GM23338 (cell line): ENCODE measurements at regions not wholly inside any gene's neighbourhood (a gene's known extent, or its start where the extent isn't known, plus 50 kb on each side); places are given as distances from the start of the nearest gene placed in this dataset.

ENCODE experiments used
- ATAC-seq: fragments of 200-7000 bp; cut with Tn5 transposase; 3 replicates; pipeline ENCODE4 v1.9.1; 2020
- DNase-seq: peaks from one replicate; pipeline ENCODE4 v3.0.0-alpha.2; 2015; ENCODE audit warnings: low spot score
- H2AFZ ChIP-seq: fragments of 200-600 bp; sonication (generic); 2 replicates; pipeline ENCODE4 v1.8.0; 2016; ENCODE audit warnings: antibody characterized with exemption, mild to moderate bottlenecking, moderate library complexity
- H3F3A ChIP-seq: fragments of 200-600 bp; sonication (generic); replicated peaks from 2 replicates; pipeline ENCODE4 v1.8.0; 2017; ENCODE audit warnings: antibody characterized with exemption, mixed run types, low read depth
- H3K27ac ChIP-seq: fragments of 200-600 bp; sonication (generic); 2 replicates; pipeline ENCODE4 v1.6.1; 2016; ENCODE audit warnings: low read depth
- H3K27me3 ChIP-seq: fragments of 200-600 bp; sonication (generic); 2 replicates; pipeline ENCODE4 v1.8.0; 2016; ENCODE audit warnings: mild to moderate bottlenecking, mixed run types, moderate library complexity; ENCODE audit not compliant: insufficient read depth
- H3K36me3 ChIP-seq: fragments of 200-600 bp; sonication (generic); 2 replicates; pipeline ENCODE4 v1.8.0; 2016; ENCODE audit warnings: mild to moderate bottlenecking; ENCODE audit not compliant: insufficient read depth
- H3K4me1 ChIP-seq: fragments of 200-600 bp; sonication (generic); 2 replicates; pipeline ENCODE4 v1.8.0; 2016; ENCODE audit warnings: mild to moderate bottlenecking, moderate library complexity; ENCODE audit not compliant: insufficient read depth
- H3K4me2 ChIP-seq: fragments of 200-600 bp; sonication (generic); 2 replicates; pipeline ENCODE4 v1.7.1; 2017; ENCODE audit warnings: mixed run types
- H3K4me3 ChIP-seq: fragments of 200-600 bp; sonication (generic); 2 replicates; pipeline ENCODE4 v1.6.1; 2016; ENCODE audit warnings: mixed run types
- H3K79me2 ChIP-seq: fragments of 200-600 bp; sonication (generic); replicated peaks from 2 replicates; pipeline ENCODE4 v1.8.0; 2017; ENCODE audit warnings: mild to moderate bottlenecking; ENCODE audit not compliant: insufficient read depth
- H3K9me2 ChIP-seq: fragments of 200-600 bp; sonication (generic); 2 replicates; pipeline ENCODE4 v1.8.0; 2017; ENCODE audit not compliant: insufficient read depth
- H4K20me1 ChIP-seq: fragments of 200-600 bp; sonication (generic); replicated peaks from 2 replicates; pipeline ENCODE4 v1.8.0; 2017; ENCODE audit warnings: mild to moderate bottlenecking; ENCODE audit not compliant: insufficient read depth
- H3K27ac Mint-ChIP-seq: 2 replicates; pipeline ENCODE4 v1.8.0; 2020; ENCODE audit warnings: inconsistent platforms, mild to moderate bottlenecking, moderate library complexity, mixed read lengths
- H3K27me3 Mint-ChIP-seq: 3 replicates; pipeline ENCODE4 v1.8.0; 2022; ENCODE audit warnings: low read depth, mild to moderate bottlenecking, moderate library complexity, mixed read lengths, inconsistent platforms; ENCODE audit not compliant: insufficient read depth, poor library complexity
- H3K36me3 Mint-ChIP-seq: 3 replicates; pipeline ENCODE4 v1.8.0; 2021; ENCODE audit warnings: low read depth, mild to moderate bottlenecking, inconsistent platforms, moderate library complexity, mixed read lengths
- H3K4me1 Mint-ChIP-seq: 3 replicates; pipeline ENCODE4 v1.8.0; 2020; ENCODE audit warnings: mild to moderate bottlenecking, inconsistent platforms, mixed read lengths
- H3K4me3 Mint-ChIP-seq: 3 replicates; pipeline ENCODE4 v1.8.0; 2021; ENCODE audit warnings: moderate library complexity, mild to moderate bottlenecking, inconsistent platforms, mixed read lengths
- H3K9me3 Mint-ChIP-seq: 3 replicates; pipeline ENCODE4 v1.8.0; 2020; ENCODE audit warnings: moderate library complexity, mild to moderate bottlenecking, inconsistent platforms, mixed read lengths
- CREB1 ChIP-seq: fragments of 250-450 bp; sonication (Bioruptor Pico); IDR thresholded peaks from 2 replicates; pipeline ENCODE4 v1.5.0; 2020; ENCODE audit warnings: low read depth, mild to moderate bottlenecking, moderate library complexity
- CTCF ChIP-seq, 2 experiments: fragments of 200-600 bp in 1 of 2; sonication (generic) in 1 of 2; conservative IDR thresholded peaks; 2 replicates each; pipeline versions ENCODE4 v1.5.1 to v1.6.1; 2016 to 2017; ENCODE audit warnings: antibody characterized with exemption in 2 of 2, low read depth in 2 of 2, mild to moderate bottlenecking in 2 of 2, moderate library complexity in 1 of 2
- EZH2 ChIP-seq: fragments of 200-600 bp; sonication (generic); IDR thresholded peaks from one replicate; pipeline ENCODE4 v1.8.0; 2017; ENCODE audit warnings: antibody characterized with exemption, mild to moderate bottlenecking, low read depth; ENCODE audit not compliant: unreplicated experiment
- EZH2phosphoT487 ChIP-seq: fragments of 200-600 bp; sonication (generic); IDR thresholded peaks from one replicate; pipeline ENCODE4 v1.8.1; 2018; ENCODE audit warnings: antibody characterized with exemption; ENCODE audit not compliant: unreplicated experiment
- JUNB ChIP-seq: IDR thresholded peaks from one replicate; pipeline ENCODE4 v1.6.1; 2016; ENCODE audit warnings: antibody characterized with exemption; ENCODE audit not compliant: unreplicated experiment
- NANOG ChIP-seq: IDR thresholded peaks from 2 replicates; pipeline ENCODE4 v1.6.1; 2016; ENCODE audit warnings: antibody characterized with exemption, borderline replicate concordance
- POLR2AphosphoS5 ChIP-seq: IDR thresholded peaks from 2 replicates; pipeline ENCODE4 v1.6.1; 2016; ENCODE audit warnings: antibody characterized with exemption, low read depth
- REST ChIP-seq: IDR thresholded peaks from one replicate; pipeline ENCODE4 v1.6.1; 2018; ENCODE audit warnings: antibody characterized with exemption; ENCODE audit not compliant: unreplicated experiment
- STAT1 ChIP-seq: IDR thresholded peaks from one replicate; pipeline ENCODE4 v1.6.1; 2016; ENCODE audit warnings: antibody characterized with exemption; ENCODE audit not compliant: unreplicated experiment
- ZNF114 ChIP-seq: fragments of 250-450 bp; sonication (Bioruptor Pico); IDR thresholded peaks from 2 replicates; pipeline ENCODE4 v1.5.0; 2020; ENCODE audit warnings: mild to moderate bottlenecking, moderate library complexity
- ZNF331 ChIP-seq: fragments of 250-450 bp; sonication (Bioruptor Pico); IDR thresholded peaks from 2 replicates; pipeline ENCODE4 v1.5.0; 2020; ENCODE audit warnings: low read depth, mild to moderate bottlenecking, moderate library complexity
- TF ChIP-seq, protein P1 (sequence below): IDR thresholded peaks from 2 replicates; pipeline ENCODE4 v1.6.1; 2016; ENCODE audit warnings: antibody characterized with exemption
- TF ChIP-seq, protein P2 (sequence below): fragments of 250-450 bp; sonication (Bioruptor Pico); IDR thresholded peaks from 2 replicates; pipeline ENCODE4 v1.5.0; 2020; ENCODE audit warnings: mild to moderate bottlenecking, moderate library complexity

DNA sequence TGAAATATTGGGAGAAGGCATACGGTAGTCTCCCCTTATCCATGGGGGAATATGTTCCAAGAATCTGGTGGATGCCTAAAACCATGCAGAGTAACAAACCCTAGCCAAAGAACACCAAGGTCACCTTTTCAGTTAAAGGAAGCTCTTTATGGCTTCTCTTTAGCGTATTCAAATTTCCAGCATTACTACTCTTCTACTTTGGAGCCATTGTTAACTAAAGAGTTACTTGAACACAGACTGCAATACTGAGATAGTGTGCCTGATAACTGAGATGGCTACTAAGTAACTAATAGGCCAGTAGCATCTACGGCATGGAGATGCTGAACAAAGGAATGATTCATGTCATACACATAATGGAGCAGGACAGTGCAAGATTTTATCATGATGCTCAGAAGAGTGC, 84.5 kb upstream of the SPEF2 start:
- Histone ChIP-seq H3K36me3 (no peaks in the 10 kb centered on the region), H3F3A (no peaks in the 10 kb centered on the region), H3K27me3 (no peaks in the 10 kb centered on the region), H3K9me2 (peaks cover 15% of the 10 kb centered on the region; the same call in 1 of the 2 replicates), H3K4me3 (no peak overlapping the region), H2AFZ (peak overlapping the region; percentile 18; the same call in 1 of the 2 replicates), H4K20me1 (no peaks in the 10 kb centered on the region), H3K79me2 (no peaks in the 10 kb centered on the region), H3K4me1 (no peaks in the 10 kb centered on the region), H3K27ac (no peak overlapping the region), H3K4me2 (no peak overlapping the region)
- Mint-ChIP-seq H3K4me1 (no peaks in the 10 kb centered on the region), H3K27me3 (no peaks in the 10 kb centered on the region), H3K9me3 (peaks cover 11% of the 10 kb centered on the region), H3K36me3 (no peaks in the 10 kb centered on the region), H3K27ac (no peak overlapping the region), H3K4me3 (no peak overlapping the region)
- no peak for DNase-seq
- no peak for ATAC-seq
- no peak for TF ChIP-seq JUNB
- no peak for TF ChIP-seq EZH2phosphoT487
- TF ChIP-seq NANOG: no peak
- TF ChIP-seq REST: no peak
- TF ChIP-seq STAT1: no peak
- no peak for TF ChIP-seq ZNF331 (CRISPR knock-in tag)
- no peak for TF ChIP-seq ZNF114
- TF ChIP-seq POLR2AphosphoS5: no peak
- TF ChIP-seq CTCF (conservative IDR thresholded peaks at IDR 0.05; ENCODE audit: low read depth in 2 of 2): no peak
- TF ChIP-seq EZH2: no peak
- TF ChIP-seq, protein P1, sequence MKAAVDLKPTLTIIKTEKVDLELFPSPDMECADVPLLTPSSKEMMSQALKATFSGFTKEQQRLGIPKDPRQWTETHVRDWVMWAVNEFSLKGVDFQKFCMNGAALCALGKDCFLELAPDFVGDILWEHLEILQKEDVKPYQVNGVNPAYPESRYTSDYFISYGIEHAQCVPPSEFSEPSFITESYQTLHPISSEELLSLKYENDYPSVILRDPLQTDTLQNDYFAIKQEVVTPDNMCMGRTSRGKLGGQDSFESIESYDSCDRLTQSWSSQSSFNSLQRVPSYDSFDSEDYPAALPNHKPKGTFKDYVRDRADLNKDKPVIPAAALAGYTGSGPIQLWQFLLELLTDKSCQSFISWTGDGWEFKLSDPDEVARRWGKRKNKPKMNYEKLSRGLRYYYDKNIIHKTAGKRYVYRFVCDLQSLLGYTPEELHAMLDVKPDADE: no peak
- TF ChIP-seq, protein P2, sequence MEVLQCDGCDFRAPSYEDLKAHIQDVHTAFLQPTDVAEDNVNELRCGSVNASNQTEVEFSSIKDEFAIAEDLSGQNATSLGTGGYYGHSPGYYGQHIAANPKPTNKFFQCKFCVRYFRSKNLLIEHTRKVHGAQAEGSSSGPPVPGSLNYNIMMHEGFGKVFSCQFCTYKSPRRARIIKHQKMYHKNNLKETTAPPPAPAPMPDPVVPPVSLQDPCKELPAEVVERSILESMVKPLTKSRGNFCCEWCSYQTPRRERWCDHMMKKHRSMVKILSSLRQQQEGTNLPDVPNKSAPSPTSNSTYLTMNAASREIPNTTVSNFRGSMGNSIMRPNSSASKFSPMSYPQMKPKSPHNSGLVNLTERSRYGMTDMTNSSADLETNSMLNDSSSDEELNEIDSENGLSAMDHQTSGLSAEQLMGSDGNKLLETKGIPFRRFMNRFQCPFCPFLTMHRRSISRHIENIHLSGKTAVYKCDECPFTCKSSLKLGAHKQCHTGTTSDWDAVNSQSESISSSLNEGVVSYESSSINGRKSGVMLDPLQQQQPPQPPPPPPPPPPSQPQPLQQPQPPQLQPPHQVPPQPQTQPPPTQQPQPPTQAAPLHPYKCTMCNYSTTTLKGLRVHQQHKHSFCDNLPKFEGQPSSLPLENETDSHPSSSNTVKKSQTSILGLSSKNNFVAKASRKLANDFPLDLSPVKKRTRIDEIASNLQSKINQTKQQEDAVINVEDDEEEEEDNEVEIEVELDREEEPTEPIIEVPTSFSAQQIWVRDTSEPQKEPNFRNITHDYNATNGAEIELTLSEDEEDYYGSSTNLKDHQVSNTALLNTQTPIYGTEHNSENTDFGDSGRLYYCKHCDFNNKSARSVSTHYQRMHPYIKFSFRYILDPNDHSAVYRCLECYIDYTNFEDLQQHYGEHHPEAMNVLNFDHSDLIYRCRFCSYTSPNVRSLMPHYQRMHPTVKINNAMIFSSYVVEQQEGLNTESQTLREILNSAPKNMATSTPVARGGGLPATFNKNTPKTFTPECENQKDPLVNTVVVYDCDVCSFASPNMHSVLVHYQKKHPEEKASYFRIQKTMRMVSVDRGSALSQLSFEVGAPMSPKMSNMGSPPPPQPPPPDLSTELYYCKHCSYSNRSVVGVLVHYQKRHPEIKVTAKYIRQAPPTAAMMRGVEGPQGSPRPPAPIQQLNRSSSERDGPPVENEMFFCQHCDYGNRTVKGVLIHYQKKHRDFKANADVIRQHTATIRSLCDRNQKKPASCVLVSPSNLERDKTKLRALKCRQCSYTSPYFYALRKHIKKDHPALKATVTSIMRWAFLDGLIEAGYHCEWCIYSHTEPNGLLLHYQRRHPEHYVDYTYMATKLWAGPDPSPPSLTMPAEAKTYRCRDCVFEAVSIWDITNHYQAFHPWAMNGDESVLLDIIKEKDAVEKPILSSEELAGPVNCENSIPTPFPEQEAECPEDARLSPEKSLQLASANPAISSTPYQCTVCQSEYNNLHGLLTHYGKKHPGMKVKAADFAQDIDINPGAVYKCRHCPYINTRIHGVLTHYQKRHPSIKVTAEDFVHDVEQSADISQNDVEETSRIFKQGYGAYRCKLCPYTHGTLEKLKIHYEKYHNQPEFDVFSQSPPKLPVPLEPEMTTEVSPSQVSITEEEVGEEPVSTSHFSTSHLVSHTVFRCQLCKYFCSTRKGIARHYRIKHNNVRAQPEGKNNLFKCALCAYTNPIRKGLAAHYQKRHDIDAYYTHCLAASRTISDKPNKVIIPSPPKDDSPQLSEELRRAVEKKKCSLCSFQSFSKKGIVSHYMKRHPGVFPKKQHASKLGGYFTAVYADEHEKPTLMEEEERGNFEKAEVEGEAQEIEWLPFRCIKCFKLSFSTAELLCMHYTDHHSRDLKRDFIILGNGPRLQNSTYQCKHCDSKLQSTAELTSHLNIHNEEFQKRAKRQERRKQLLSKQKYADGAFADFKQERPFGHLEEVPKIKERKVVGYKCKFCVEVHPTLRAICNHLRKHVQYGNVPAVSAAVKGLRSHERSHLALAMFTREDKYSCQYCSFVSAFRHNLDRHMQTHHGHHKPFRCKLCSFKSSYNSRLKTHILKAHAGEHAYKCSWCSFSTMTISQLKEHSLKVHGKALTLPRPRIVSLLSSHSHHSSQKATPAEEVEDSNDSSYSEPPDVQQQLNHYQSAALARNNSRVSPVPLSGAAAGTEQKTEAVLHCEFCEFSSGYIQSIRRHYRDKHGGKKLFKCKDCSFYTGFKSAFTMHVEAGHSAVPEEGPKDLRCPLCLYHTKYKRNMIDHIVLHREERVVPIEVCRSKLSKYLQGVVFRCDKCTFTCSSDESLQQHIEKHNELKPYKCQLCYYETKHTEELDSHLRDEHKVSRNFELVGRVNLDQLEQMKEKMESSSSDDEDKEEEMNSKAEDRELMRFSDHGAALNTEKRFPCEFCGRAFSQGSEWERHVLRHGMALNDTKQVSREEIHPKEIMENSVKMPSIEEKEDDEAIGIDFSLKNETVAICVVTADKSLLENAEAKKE (CRISPR knock-in tag): no peak
- TF ChIP-seq CREB1 (CRISPR knock-in tag): no peak
